ENCODE measurements at regions not wholly inside any gene's neighbourhood (a gene's known extent, or its start where the extent isn't known, plus 50 kb on each side); places are given as distances from the start of the nearest gene placed in this dataset.
"Not testable (repeated sequence)": the region's sequence is repeated elsewhere in the genome, so short reads cannot be mapped to it uniquely, and the experiment has no call there.

DNA sequence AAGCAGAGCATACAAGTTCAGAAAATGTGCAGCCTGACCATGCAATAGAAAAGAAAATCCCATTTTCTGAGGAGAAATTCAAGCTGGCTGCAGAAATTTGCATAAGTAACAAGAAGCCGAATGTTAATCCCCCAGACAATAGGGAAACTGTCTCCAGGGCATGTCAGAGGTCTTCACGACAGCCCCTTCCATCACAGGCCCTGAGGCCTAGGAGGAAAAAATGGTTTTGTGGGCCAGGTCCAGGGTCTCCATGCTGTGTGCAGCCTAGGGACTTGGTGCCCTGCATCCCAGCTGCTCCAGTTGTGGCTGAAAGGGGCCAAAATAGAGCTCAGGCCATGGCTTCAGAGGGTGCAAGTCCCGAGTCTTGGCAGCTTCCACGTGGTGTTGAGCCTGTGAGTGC is 225.8 kb upstream of the MSX2 start:
- H3K4me3 ChIP-seq (ENCODE audit: low read length); CTCF ChIA-PET; H3K27ac Mint-ChIP-seq; H3K36me3 ChIP-seq (ENCODE audit: insufficient read depth, low read length); H3K4me1 ChIP-seq (ENCODE audit: insufficient read depth, low read length); H3K27me3 Mint-ChIP-seq; H3K9me3 ChIP-seq (ENCODE audit: low read length); H3K27ac ChIP-seq (ENCODE audit: low read depth, low read length); H3K4me3 Mint-ChIP-seq; H3K36me3 Mint-ChIP-seq; H3K27me3 ChIP-seq (ENCODE audit: insufficient read depth, low read length, poor library complexity, severe bottlenecking); POLR2A ChIA-PET; H3K4me1 Mint-ChIP-seq; DNase-seq: not testable (repeated sequence)
- H3K9me3 Mint-ChIP-seq, result peaks cover 13 to 25% (median 17%) of the 10 kb centered on the region in 5 donors

DNA sequence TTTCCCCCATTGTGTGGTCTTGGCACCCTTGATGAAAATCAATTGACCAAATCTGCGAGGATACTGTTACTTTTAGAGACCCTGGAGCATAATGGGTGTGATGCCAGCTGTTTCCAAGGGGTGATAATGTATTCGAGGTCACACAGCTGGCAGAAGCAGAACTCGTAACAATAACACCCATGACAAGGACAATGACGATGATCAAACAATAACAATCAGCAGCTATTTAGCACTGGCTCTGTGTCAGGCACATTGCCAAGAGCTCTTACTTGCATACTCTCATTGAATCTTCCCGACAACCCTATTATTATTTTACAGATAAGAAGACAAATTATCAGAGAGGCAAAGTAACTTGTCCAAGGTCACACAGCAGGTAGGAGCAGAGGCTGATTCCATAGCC is 223.7 kb upstream of the MSX2 start:
- Mint-ChIP-seq H3K4me1 (no peaks in the 10 kb centered on the region), H3K9me3 (peaks cover 14 to 22% (median 20%) of the 10 kb centered on the region in 5 donors)
- CTCF ChIA-PET, result no interaction called here

DNA sequence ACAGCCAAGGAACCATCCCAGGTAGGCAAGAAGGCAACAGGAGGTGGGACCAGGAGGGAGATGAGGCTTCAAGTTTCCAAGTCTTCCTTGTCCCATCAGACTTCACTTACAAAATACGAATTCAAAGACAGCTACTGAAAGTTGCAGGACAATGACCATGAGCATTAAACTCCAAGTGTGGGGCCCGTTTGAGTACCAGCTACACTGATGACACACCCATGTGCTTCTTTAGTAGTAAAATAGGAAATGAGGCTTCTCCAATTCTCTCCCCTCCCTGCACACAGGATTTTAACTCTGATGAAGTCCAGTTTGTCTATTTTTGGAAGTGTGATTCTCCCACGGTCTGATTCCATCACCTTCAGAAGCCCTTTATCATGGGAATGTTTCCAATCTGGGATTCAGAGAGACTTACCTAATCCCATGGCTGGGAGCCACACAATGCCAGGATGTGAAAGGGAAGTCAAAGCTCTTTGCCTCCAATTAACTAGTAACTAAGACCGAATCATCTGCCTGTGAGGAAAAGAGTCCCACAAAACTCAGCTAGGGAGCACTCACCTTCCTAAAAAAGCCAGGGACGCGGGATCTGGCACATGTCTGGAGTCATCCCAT is 222.8 kb upstream of the MSX2 start:
- H3K9me3 ChIP-seq (ENCODE audit: low read length), result no peaks in the 10 kb centered on the region
- no peaks in the 10 kb centered on the region for H3K27me3 ChIP-seq (ENCODE audit: insufficient read depth, low read length, poor library complexity, severe bottlenecking)
- no peak for DNase-seq
- Mint-ChIP-seq H3K4me1 (no peaks in the 10 kb centered on the region), H3K9me3 (peaks cover 14 to 22% (median 20%) of the 10 kb centered on the region in 5 donors), H3K27me3 (peaks cover 0 to 2% of the 10 kb centered on the region in 2 donors), H3K36me3 (peaks cover 0 to 2% (median 0%) of the 10 kb centered on the region in 3 donors), H3K4me3 (no peak overlapping the region), H3K27ac (no peak overlapping the region)
- H3K4me1 ChIP-seq (ENCODE audit: insufficient read depth, low read length), result no peaks in the 10 kb centered on the region
- no peak overlapping the region for H3K4me3 ChIP-seq (ENCODE audit: low read length)
- no peak overlapping the region for H3K27ac ChIP-seq (ENCODE audit: low read depth, low read length)
- CTCF ChIA-PET, result no interaction called here
- POLR2A ChIA-PET, result no interaction called here
- no peaks in the 10 kb centered on the region for H3K36me3 ChIP-seq (ENCODE audit: insufficient read depth, low read length)

More for the DNA sequence above, 223.7 kb upstream of the MSX2 start:
- Histone ChIP-seq H3K4me1 (ENCODE audit: insufficient read depth, low read length) (no peaks in the 10 kb centered on the region), H3K9me3 (ENCODE audit: low read length) (no peaks in the 10 kb centered on the region), H3K27ac (ENCODE audit: low read depth, low read length) (no peak overlapping the region), H3K4me3 (ENCODE audit: low read length) (no peak overlapping the region), H3K36me3 (ENCODE audit: insufficient read depth, low read length) (no peaks in the 10 kb centered on the region), H3K27me3 (ENCODE audit: insufficient read depth, low read length, poor library complexity, severe bottlenecking) (no peaks in the 10 kb centered on the region)
- H3K27me3 Mint-ChIP-seq, result peaks cover 0 to 2% of the 10 kb centered on the region in 2 donors
- no peak overlapping the region for H3K27ac Mint-ChIP-seq
- peaks cover 0 to 2% (median 0%) of the 10 kb centered on the region in 3 donors for H3K36me3 Mint-ChIP-seq
- DNase-seq, result no peak
- H3K4me3 Mint-ChIP-seq, result no peak overlapping the region
- POLR2A ChIA-PET, result no interaction called here

DNA sequence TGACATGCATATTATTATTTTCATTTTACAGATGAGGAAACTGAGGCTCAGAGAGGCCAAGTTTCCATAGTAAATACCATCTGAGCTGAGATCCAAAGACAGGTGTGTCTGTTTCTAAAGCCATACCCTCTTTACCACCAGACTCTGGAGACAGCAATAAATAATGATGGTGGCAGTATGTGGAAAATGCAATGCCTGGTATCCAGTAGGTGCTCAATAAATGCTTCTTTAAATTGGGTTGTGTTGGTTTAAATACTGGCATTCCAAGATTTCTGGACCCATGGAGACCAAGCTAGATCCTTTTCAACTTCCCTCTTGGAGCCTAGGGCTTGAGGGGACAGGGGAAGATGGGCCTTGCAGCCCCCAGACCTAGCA is 221.3 kb upstream of the MSX2 start:
- Mint-ChIP-seq H3K36me3 (peaks cover 0 to 2% (median 0%) of the 10 kb centered on the region in 3 donors), H3K9me3 (peaks cover 6 to 22% (median 17%) of the 10 kb centered on the region in 5 donors), H3K27ac (no peak overlapping the region)

DNA sequence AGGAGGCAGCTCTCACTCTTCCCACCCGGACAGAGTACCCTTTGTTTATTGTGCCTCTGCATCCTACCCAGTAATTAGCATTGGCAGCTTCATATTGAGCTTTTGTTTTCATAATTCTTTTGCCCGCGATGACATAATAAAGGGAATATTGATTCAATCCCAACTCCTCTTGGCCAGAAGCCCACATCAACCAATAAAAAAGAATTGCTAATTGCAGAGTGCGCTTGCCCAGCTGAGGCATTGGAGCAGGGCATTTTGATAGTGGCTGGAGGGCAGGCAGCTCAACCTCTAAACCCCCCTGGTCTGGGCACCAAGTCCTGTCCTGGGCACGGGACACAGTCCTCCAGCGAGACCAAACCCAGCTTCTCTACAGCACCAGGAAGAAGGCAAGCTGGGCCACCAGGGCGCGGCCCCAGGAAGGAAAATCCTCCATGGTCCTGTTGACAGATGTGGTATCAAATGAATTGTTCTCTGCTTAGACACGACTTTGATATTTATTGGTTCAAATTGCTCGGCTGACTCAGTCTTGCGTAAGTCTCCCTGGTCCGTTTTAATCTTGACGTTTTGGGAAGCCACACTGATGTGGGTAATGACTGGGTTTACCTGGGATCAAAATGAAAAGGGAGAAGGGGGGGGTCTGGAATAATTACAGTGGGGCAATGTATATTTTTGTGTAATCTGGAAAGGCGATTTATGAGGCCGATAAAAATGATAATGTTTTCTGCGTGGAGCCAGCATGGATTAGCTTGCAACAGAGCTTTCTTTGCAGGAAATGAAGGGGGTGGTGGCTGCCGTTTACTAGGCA is 220.7 kb upstream of the MSX2 start:
- peaks cover 5 to 22% (median 14%) of the 10 kb centered on the region in 5 donors for H3K9me3 Mint-ChIP-seq
- H3K4me3 Mint-ChIP-seq, result no peak overlapping the region
- H3K27ac Mint-ChIP-seq, result no peak overlapping the region
- H3K9me3 ChIP-seq (ENCODE audit: low read length), result no peaks in the 10 kb centered on the region
- H3K36me3 Mint-ChIP-seq, result peaks cover 0 to 2% (median 0%) of the 10 kb centered on the region in 3 donors
- H3K36me3 ChIP-seq (ENCODE audit: insufficient read depth, low read length), result no peaks in the 10 kb centered on the region
- H3K27ac ChIP-seq (ENCODE audit: low read depth, low read length), result no peak overlapping the region
- H3K4me1 ChIP-seq (ENCODE audit: insufficient read depth, low read length), result no peaks in the 10 kb centered on the region
- DNase-seq, result no peak
- H3K4me1 Mint-ChIP-seq, result no peaks in the 10 kb centered on the region
- no peaks in the 10 kb centered on the region for H3K27me3 ChIP-seq (ENCODE audit: insufficient read depth, low read length, poor library complexity, severe bottlenecking)
- H3K27me3 Mint-ChIP-seq, result peaks cover 0 to 2% of the 10 kb centered on the region in 2 donors
- ChIA-PET CTCF (interaction anchor here (1.1 kb wide), 1 partner anchor 20 kb away, joined by 3 read pairs; no protein-coding TSS in a partner anchor), POLR2A (no interaction called here)
- no peak overlapping the region for H3K4me3 ChIP-seq (ENCODE audit: low read length)

More for the DNA sequence above, 221.3 kb upstream of the MSX2 start:
- Mint-ChIP-seq H3K27me3 (peaks cover 0 to 2% of the 10 kb centered on the region in 2 donors), H3K4me3 (no peak overlapping the region), H3K4me1 (no peaks in the 10 kb centered on the region)
- Histone ChIP-seq H3K4me1 (ENCODE audit: insufficient read depth, low read length) (no peaks in the 10 kb centered on the region), H3K9me3 (ENCODE audit: low read length) (no peaks in the 10 kb centered on the region), H3K27ac (ENCODE audit: low read depth, low read length) (no peak overlapping the region), H3K27me3 (ENCODE audit: insufficient read depth, low read length, poor library complexity, severe bottlenecking) (no peaks in the 10 kb centered on the region), H3K4me3 (ENCODE audit: low read length) (no peak overlapping the region), H3K36me3 (ENCODE audit: insufficient read depth, low read length) (no peaks in the 10 kb centered on the region)
- DNase-seq, result no peak
- POLR2A ChIA-PET, result no interaction called here
- CTCF ChIA-PET, result no interaction called here

DNA sequence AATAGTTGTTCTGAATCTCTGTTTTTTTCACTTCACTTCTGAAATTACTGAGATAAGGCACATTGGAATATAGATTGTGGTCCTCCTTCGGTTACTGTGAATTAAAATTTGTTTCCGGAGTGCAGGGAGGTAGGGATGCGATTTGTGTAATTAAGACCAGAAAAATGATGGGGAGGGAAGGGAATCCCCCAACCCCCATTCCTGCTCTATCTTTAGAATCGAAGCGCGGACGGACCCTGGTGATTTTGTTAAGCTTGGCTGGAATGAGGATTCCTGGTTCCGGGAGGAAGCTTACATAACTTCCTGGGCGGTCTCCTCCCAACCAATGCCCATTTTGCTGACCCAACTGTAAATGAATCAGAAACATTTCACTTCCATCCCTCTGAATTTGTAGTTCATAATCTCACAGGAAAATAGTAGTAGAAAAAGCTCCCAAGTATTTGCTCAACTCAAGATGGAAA is 220.1 kb upstream of the MSX2 start:
- H3K27ac Mint-ChIP-seq, result no peak overlapping the region
- H3K9me3 Mint-ChIP-seq, result peaks cover 5 to 19% (median 11%) of the 10 kb centered on the region in 5 donors
- CTCF ChIA-PET, result interaction anchor here (1.1 kb wide), 1 partner anchor 20 kb away, joined by 3 read pairs; no protein-coding TSS in a partner anchor

DNA sequence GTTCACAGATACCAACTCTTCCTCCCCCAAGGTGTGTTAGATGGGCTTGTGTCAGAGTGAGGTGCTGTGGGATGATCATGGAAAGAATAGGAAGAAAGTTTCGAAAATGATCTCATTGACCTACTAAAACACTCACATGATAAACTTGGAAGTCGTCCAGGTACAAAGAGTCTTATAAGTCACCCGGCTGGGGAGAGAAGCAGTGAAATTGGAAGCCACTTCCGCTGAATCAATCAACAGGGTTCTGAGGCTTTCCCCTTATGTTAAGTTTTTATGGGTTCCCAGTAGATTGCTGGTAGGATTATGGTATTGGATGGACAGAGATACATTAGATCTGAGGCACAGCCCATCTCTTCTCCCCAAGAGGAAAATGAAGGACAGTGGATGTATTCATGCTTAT is 218.8 kb upstream of the MSX2 start:
- no peaks in the 10 kb centered on the region for H3K4me1 ChIP-seq (ENCODE audit: insufficient read depth, low read length)
- Mint-ChIP-seq H3K9me3 (peaks cover 2 to 9% (median 5%) of the 10 kb centered on the region in 5 donors), H3K4me1 (no peaks in the 10 kb centered on the region), H3K27me3 (peaks cover 0 to 2% of the 10 kb centered on the region in 2 donors), H3K36me3 (peaks cover 0 to 2% (median 0%) of the 10 kb centered on the region in 3 donors), H3K4me3 (no peak overlapping the region), H3K27ac (no peak overlapping the region)
- no peak overlapping the region for H3K4me3 ChIP-seq (ENCODE audit: low read length)
- POLR2A ChIA-PET, result no interaction called here
- no peaks in the 10 kb centered on the region for H3K9me3 ChIP-seq (ENCODE audit: low read length)
- DNase-seq, result no peak
- CTCF ChIA-PET, result no interaction called here
- H3K27ac ChIP-seq (ENCODE audit: low read depth, low read length), result no peak overlapping the region
- H3K27me3 ChIP-seq (ENCODE audit: insufficient read depth, low read length, poor library complexity, severe bottlenecking), result no peaks in the 10 kb centered on the region
- H3K36me3 ChIP-seq (ENCODE audit: insufficient read depth, low read length), result no peaks in the 10 kb centered on the region

More for the DNA sequence above, 220.1 kb upstream of the MSX2 start:
- no peak overlapping the region for H3K27ac ChIP-seq (ENCODE audit: low read depth, low read length)
- no peaks in the 10 kb centered on the region for H3K4me1 ChIP-seq (ENCODE audit: insufficient read depth, low read length)
- Mint-ChIP-seq H3K4me1 (no peaks in the 10 kb centered on the region), H3K27me3 (peaks cover 0 to 2% of the 10 kb centered on the region in 2 donors), H3K4me3 (no peak overlapping the region), H3K36me3 (peaks cover 0 to 2% (median 0%) of the 10 kb centered on the region in 3 donors)
- POLR2A ChIA-PET, result no interaction called here
- no peaks in the 10 kb centered on the region for H3K27me3 ChIP-seq (ENCODE audit: insufficient read depth, low read length, poor library complexity, severe bottlenecking)
- H3K4me3 ChIP-seq (ENCODE audit: low read length), result no peak overlapping the region
- no peak for DNase-seq
- H3K9me3 ChIP-seq (ENCODE audit: low read length), result no peaks in the 10 kb centered on the region
- H3K36me3 ChIP-seq (ENCODE audit: insufficient read depth, low read length), result no peaks in the 10 kb centered on the region

DNA sequence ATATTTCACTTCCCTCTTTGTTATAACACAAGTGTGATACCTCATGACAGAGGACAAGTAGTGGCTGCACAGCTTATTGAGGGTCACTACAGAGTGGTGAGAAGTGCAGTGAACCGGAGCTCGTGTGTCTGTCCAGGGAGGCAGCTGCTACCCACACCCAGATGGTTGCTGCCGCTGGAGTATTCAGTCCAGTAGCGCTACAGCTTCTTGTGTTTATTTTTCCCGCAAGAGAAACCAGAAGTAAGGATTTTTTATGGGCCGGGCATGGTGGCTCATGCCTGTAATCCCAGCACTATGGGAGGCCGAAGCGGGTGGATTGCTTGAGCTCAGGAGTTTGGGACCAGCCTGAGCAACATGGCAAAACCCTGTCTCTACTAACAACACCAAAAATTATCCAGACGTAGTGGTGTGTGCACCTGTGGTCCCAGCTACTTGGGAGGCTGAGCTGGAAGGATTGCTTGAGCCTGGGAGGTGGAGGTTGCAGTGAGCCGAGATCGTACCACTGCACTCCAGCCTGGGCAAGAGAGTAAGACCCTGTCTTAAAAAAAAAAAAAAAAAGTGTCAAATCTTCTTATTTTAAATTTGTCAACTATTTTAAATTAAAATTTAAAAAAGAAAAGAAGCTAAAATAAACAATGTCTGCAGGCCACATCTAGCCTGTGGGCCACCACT is 213.5 kb upstream of the MSX2 start:
- H3K4me3 Mint-ChIP-seq; H3K27me3 Mint-ChIP-seq; H3K36me3 Mint-ChIP-seq; CTCF ChIA-PET; POLR2A ChIA-PET; H3K9me3 ChIP-seq (ENCODE audit: low read length); H3K4me3 ChIP-seq (ENCODE audit: low read length); H3K9me3 Mint-ChIP-seq; H3K27ac ChIP-seq (ENCODE audit: low read depth, low read length); H3K4me1 Mint-ChIP-seq; H3K4me1 ChIP-seq (ENCODE audit: insufficient read depth, low read length); H3K27ac Mint-ChIP-seq; H3K36me3 ChIP-seq (ENCODE audit: insufficient read depth, low read length); DNase-seq; H3K27me3 ChIP-seq (ENCODE audit: insufficient read depth, low read length, poor library complexity, severe bottlenecking): not testable (repeated sequence)
